ENCODE measurements at regions not wholly inside any gene's neighbourhood (a gene's known extent, or its start where the extent isn't known, plus 50 kb on each side); places are given as distances from the start of the nearest gene placed in this dataset.

- H3K36me3 ChIP-seq, result no peaks in the 10 kb centered on the region
- WGBS, result 69% methylated on average over 3 of the region's 3 CpGs
- peak overlapping the region; percentile 11 to 68 (median 44) for H3K27ac ChIP-seq (replicated peaks in 1 of 4)
- TF ChIP-seq POLR2AphosphoS5 (IDR thresholded peaks at IDR 0.05) (no peak), EP300 (IDR thresholded peaks at IDR 0.05) (no peak), CTCF (IDR thresholded peaks at IDR 0.05) (no peak), POLR2A (IDR thresholded peaks at IDR 0.05; ENCODE audit: low read depth) (no peak)
- no peak for DNase-seq (ENCODE audit: extremely low spot score)
- intact Hi-C loops (cut with DNase I), result no loop called here
- no peaks in the 10 kb centered on the region for H3K27me3 ChIP-seq
- H3K4me1 ChIP-seq, result peaks cover 0 to 17% (median 7%) of the 10 kb centered on the region in 4 donors
- H3K9me3 ChIP-seq, result no peaks in the 10 kb centered on the region
- H3K4me3 ChIP-seq, result no peak overlapping the region
These were observed 119.2 kb upstream of the PMFBP1 start for GRCh38 chr16:72291121-72291520.

GRCh38 chr16:72287649-72288048, 115.7 kb upstream of the PMFBP1 start:
- no peaks in the 10 kb centered on the region for H3K36me3 ChIP-seq
- H3K9me3 ChIP-seq, result no peaks in the 10 kb centered on the region
- H3K4me3 ChIP-seq, result no peak overlapping the region
- intact Hi-C loops (cut with DNase I), result no loop called here
- TF ChIP-seq POLR2AphosphoS5 (IDR thresholded peaks at IDR 0.05), result no peak
- no peak for TF ChIP-seq EP300 (IDR thresholded peaks at IDR 0.05)
- no peak for TF ChIP-seq CTCF (IDR thresholded peaks at IDR 0.05)
- TF ChIP-seq POLR2A (IDR thresholded peaks at IDR 0.05; ENCODE audit: low read depth), result no peak
- DNase-seq (ENCODE audit: extremely low spot score), result no peak
- H3K4me1 ChIP-seq, result peaks cover 0 to 17% (median 7%) of the 10 kb centered on the region in 4 donors
- no peak overlapping the region for H3K27ac ChIP-seq (replicated peaks in 1 of 4)
- no peaks in the 10 kb centered on the region for H3K27me3 ChIP-seq

GRCh38 chr16:72286936-72287620, 115.1 kb upstream of the PMFBP1 start:
- DNase-seq (ENCODE audit: extremely low spot score), result no peak
- WGBS, result 95% methylated on average over 3 of the region's 3 CpGs
- no peak overlapping the region for H3K4me3 ChIP-seq
- intact Hi-C loops (cut with DNase I), result no loop called here
- TF ChIP-seq CTCF (IDR thresholded peaks at IDR 0.05) (no peak), EP300 (IDR thresholded peaks at IDR 0.05) (no peak), POLR2AphosphoS5 (IDR thresholded peaks at IDR 0.05) (no peak), POLR2A (IDR thresholded peaks at IDR 0.05; ENCODE audit: low read depth) (no peak)
- H3K27ac ChIP-seq (replicated peaks in 1 of 4), result no peak overlapping the region
- peaks cover 0 to 15% (median 7%) of the 10 kb centered on the region in 4 donors for H3K4me1 ChIP-seq
- H3K36me3 ChIP-seq, result no peaks in the 10 kb centered on the region
- no peaks in the 10 kb centered on the region for H3K9me3 ChIP-seq
- H3K27me3 ChIP-seq, result no peaks in the 10 kb centered on the region

GRCh38 chr16:72285728-72286127, 113.8 kb upstream of the PMFBP1 start:
- Histone ChIP-seq H3K27ac (replicated peaks in 1 of 4) (no peak overlapping the region), H3K4me3 (no peak overlapping the region), H3K36me3 (no peaks in the 10 kb centered on the region), H3K4me1 (peaks cover 0 to 1% (median under 1%) of the 10 kb centered on the region in 4 donors), H3K9me3 (no peaks in the 10 kb centered on the region), H3K27me3 (no peaks in the 10 kb centered on the region)
- TF ChIP-seq CTCF (IDR thresholded peaks at IDR 0.05) (no peak), POLR2A (IDR thresholded peaks at IDR 0.05; ENCODE audit: low read depth) (no peak), POLR2AphosphoS5 (IDR thresholded peaks at IDR 0.05) (no peak), EP300 (IDR thresholded peaks at IDR 0.05) (no peak)
- intact Hi-C loops (cut with DNase I), result no loop called here
- DNase-seq (ENCODE audit: extremely low spot score), result no peak
- WGBS, result 88% methylated on average over 6 of the region's 6 CpGs

- H3K36me3 ChIP-seq, result no peaks in the 10 kb centered on the region
- H3K27ac ChIP-seq (replicated peaks in 1 of 4), result no peak overlapping the region
- TF ChIP-seq CTCF (IDR thresholded peaks at IDR 0.05) (no peak), POLR2AphosphoS5 (IDR thresholded peaks at IDR 0.05) (no peak), EP300 (IDR thresholded peaks at IDR 0.05) (no peak), POLR2A (IDR thresholded peaks at IDR 0.05; ENCODE audit: low read depth) (no peak)
- intact Hi-C loops (cut with DNase I), result no loop called here
- 93% methylated on average over 5 of the region's 5 CpGs for WGBS
- H3K4me3 ChIP-seq, result no peak overlapping the region
- DNase-seq (ENCODE audit: extremely low spot score), result no peak
- H3K4me1 ChIP-seq, result no peaks in the 10 kb centered on the region
- no peaks in the 10 kb centered on the region for H3K9me3 ChIP-seq
- H3K27me3 ChIP-seq, result no peaks in the 10 kb centered on the region
These were observed 113.4 kb upstream of the PMFBP1 start for GRCh38 chr16:72285324-72285723.

Data from esophagus muscularis mucosa (tissue), 4 donors.